ENCODE measurements at regions not wholly inside any gene's neighbourhood (a gene's known extent, or its start where the extent isn't known, plus 50 kb on each side); places are given as distances from the start of the nearest gene placed in this dataset.

DNA sequence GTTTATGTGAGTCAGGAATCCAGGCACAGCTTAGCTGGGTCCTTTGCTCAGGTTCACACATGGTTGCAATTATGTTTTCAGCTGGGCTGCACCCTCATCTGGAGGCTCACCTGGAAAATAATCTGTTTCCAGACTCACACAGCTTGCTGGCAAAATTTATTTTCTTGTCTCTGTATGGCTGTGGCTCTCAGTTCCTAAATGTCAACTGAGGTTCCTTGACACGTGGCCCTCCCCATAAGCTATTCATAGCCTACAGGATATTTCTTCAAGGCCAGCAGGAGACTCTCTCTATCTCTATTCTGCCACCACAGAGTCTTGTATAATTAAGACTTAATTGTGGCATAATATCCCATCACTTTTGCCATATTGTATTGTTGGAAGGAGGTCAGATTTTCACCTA lies 732.0 kb downstream of the CDH18 start:
- H3K27ac ChIP-seq = no peak overlapping the region
- no peak overlapping the region for H2AFZ ChIP-seq
- H3K36me3 ChIP-seq (replicated peaks; ENCODE audit: insufficient read depth, low read depth) = no peaks in the 10 kb centered on the region
- 63% methylated on average over 1 of the region's 1 CpG for WGBS (ENCODE audit: low lambda C conversion rate, missing lambda C conversion rate)
- TF ChIP-seq EZH2phosphoT487 (IDR thresholded peaks at IDR 0.05; ENCODE audit: low read depth, severe bottlenecking, unreplicated experiment) = no peak
- TF ChIP-seq, protein P1, sequence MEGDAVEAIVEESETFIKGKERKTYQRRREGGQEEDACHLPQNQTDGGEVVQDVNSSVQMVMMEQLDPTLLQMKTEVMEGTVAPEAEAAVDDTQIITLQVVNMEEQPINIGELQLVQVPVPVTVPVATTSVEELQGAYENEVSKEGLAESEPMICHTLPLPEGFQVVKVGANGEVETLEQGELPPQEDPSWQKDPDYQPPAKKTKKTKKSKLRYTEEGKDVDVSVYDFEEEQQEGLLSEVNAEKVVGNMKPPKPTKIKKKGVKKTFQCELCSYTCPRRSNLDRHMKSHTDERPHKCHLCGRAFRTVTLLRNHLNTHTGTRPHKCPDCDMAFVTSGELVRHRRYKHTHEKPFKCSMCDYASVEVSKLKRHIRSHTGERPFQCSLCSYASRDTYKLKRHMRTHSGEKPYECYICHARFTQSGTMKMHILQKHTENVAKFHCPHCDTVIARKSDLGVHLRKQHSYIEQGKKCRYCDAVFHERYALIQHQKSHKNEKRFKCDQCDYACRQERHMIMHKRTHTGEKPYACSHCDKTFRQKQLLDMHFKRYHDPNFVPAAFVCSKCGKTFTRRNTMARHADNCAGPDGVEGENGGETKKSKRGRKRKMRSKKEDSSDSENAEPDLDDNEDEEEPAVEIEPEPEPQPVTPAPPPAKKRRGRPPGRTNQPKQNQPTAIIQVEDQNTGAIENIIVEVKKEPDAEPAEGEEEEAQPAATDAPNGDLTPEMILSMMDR (IDR thresholded peaks at IDR 0.05; ENCODE audit: poor library complexity) = no peak
- no peak for TF ChIP-seq EZH2 (IDR thresholded peaks at IDR 0.05; ENCODE audit: borderline replicate concordance)
- no peaks in the 10 kb centered on the region for H3K4me1 ChIP-seq (ENCODE audit: insufficient read depth)
- no peak overlapping the region for H3K4me3 ChIP-seq
- no peaks in the 10 kb centered on the region for H3K9me2 ChIP-seq (replicated peaks; ENCODE audit: insufficient read depth)
- no peaks in the 10 kb centered on the region for H3K27me3 ChIP-seq
- DNase-seq (ENCODE audit: low spot score) = no peak
- no peaks in the 10 kb centered on the region for H4K20me1 ChIP-seq (ENCODE audit: insufficient read depth, poor library complexity, severe bottlenecking)
- H3K79me2 ChIP-seq = no peaks in the 10 kb centered on the region
- H3K4me2 ChIP-seq = no peak overlapping the region
- H3K9me3 ChIP-seq (ENCODE audit: low read depth) = no peaks in the 10 kb centered on the region

DNA sequence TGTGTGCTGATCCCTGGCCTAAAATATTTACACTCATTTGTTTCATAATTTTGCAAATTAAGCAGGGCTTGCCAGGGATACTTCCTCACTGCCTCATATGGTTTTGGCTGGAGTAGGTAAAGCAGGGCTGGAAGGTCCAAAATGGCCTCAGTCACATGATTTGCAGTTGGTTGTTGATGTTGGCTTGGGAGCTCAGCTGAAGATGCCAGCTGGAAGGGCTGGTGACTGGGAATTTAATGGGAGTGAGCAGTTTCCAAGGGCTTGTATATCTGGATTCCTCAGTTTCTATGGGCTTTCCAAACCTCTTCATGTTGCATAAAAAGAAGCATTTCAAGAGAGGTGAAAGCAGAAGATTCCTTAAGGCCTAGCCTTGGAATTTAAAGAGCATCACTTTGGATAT lies 729.3 kb downstream of the CDH18 start:
- DNase-seq (ENCODE audit: low spot score) = no peak
- H3K27ac ChIP-seq = no peak overlapping the region
- no peaks in the 10 kb centered on the region for H3K9me3 ChIP-seq (ENCODE audit: low read depth)
- no peaks in the 10 kb centered on the region for H3K36me3 ChIP-seq (replicated peaks; ENCODE audit: insufficient read depth, low read depth)
- H4K20me1 ChIP-seq (ENCODE audit: insufficient read depth, poor library complexity, severe bottlenecking) = no peaks in the 10 kb centered on the region
- H3K4me2 ChIP-seq = no peak overlapping the region
- no peaks in the 10 kb centered on the region for H3K27me3 ChIP-seq
- H2AFZ ChIP-seq = no peak overlapping the region
- H3K4me3 ChIP-seq = no peak overlapping the region
- no peaks in the 10 kb centered on the region for H3K9me2 ChIP-seq (replicated peaks; ENCODE audit: insufficient read depth)
- H3K79me2 ChIP-seq = no peaks in the 10 kb centered on the region
- no peaks in the 10 kb centered on the region for H3K4me1 ChIP-seq (ENCODE audit: insufficient read depth)
- no peak for TF ChIP-seq EZH2phosphoT487 (IDR thresholded peaks at IDR 0.05; ENCODE audit: low read depth, severe bottlenecking, unreplicated experiment)
- TF ChIP-seq, protein P1 (IDR thresholded peaks at IDR 0.05; ENCODE audit: poor library complexity) = no peak
- TF ChIP-seq EZH2 (IDR thresholded peaks at IDR 0.05; ENCODE audit: borderline replicate concordance) = no peak

DNA sequence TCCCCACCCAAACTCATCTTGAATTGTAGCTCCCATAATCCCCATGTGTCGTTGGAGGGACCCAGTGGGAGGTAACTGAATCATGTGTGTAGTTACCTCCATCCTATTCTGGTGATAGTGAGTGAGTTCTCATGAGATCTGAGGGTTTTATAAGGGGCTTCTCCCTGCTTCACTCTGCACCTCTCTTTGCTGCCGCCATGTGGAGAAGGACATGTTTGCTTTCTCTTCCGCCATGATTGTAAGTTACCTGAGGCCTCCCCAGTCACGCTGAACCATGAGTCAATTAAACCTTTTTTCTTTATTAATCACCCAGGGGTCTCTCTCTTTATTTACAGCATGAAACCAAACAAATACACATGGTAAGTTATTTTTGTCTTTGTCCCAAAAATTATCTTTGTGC lies 726.1 kb downstream of the CDH18 start:
- Histone ChIP-seq H3K79me2 (no peaks in the 10 kb centered on the region), H3K9me3 (ENCODE audit: low read depth) (no peaks in the 10 kb centered on the region), H3K9me2 (replicated peaks; ENCODE audit: insufficient read depth) (no peaks in the 10 kb centered on the region), H3K27me3 (no peaks in the 10 kb centered on the region), H2AFZ (no peak overlapping the region), H3K36me3 (replicated peaks; ENCODE audit: insufficient read depth, low read depth) (no peaks in the 10 kb centered on the region), H4K20me1 (ENCODE audit: insufficient read depth, poor library complexity, severe bottlenecking) (no peaks in the 10 kb centered on the region), H3K27ac (no peak overlapping the region), H3K4me3 (no peak overlapping the region), H3K4me2 (no peak overlapping the region), H3K4me1 (ENCODE audit: insufficient read depth) (no peaks in the 10 kb centered on the region)
- DNase-seq (ENCODE audit: low spot score) = no peak
- 94% methylated on average over 4 of the region's 4 CpGs for WGBS (ENCODE audit: low lambda C conversion rate, missing lambda C conversion rate)
- TF ChIP-seq EZH2 (IDR thresholded peaks at IDR 0.05; ENCODE audit: borderline replicate concordance) (no peak), EZH2phosphoT487 (IDR thresholded peaks at IDR 0.05; ENCODE audit: low read depth, severe bottlenecking, unreplicated experiment) (no peak)
- TF ChIP-seq, protein P1 (IDR thresholded peaks at IDR 0.05; ENCODE audit: poor library complexity) = no peak

DNA sequence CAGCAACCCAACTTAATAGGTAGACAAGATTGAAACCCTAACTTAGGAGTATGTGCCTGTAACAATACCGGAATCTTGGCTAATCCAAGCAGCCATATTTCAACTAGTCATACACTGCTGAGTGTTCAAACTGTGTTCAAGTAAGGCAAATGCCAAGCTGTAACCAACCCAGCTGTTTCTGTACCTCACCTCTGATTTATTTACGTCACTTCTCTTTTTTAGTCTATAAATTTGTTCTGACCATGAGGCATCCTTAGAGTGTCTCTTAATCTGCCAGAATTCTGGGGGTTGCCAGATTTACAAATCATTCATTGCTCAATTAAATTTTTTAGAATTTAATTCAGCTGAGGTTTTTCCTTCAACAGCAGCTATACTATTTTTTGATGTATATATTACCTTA lies 723.2 kb downstream of the CDH18 start:
- Histone ChIP-seq H3K4me1 (ENCODE audit: insufficient read depth) (no peaks in the 10 kb centered on the region), H3K9me3 (ENCODE audit: low read depth) (no peaks in the 10 kb centered on the region), H3K27me3 (no peaks in the 10 kb centered on the region), H3K79me2 (no peaks in the 10 kb centered on the region), H3K9me2 (replicated peaks; ENCODE audit: insufficient read depth) (no peaks in the 10 kb centered on the region), H3K4me3 (no peak overlapping the region), H4K20me1 (ENCODE audit: insufficient read depth, poor library complexity, severe bottlenecking) (no peaks in the 10 kb centered on the region), H3K27ac (no peak overlapping the region), H2AFZ (no peak overlapping the region), H3K4me2 (no peak overlapping the region), H3K36me3 (replicated peaks; ENCODE audit: insufficient read depth, low read depth) (no peaks in the 10 kb centered on the region)
- DNase-seq (ENCODE audit: low spot score) = no peak
- TF ChIP-seq, protein P1 (IDR thresholded peaks at IDR 0.05; ENCODE audit: poor library complexity) = no peak
- TF ChIP-seq EZH2phosphoT487 (IDR thresholded peaks at IDR 0.05; ENCODE audit: low read depth, severe bottlenecking, unreplicated experiment) = no peak
- 90% methylated on average over 2 of the region's 2 CpGs for WGBS (ENCODE audit: low lambda C conversion rate, missing lambda C conversion rate)
